ENCODE measurements at regions not wholly inside any gene's neighbourhood (a gene's known extent, or its start where the extent isn't known, plus 50 kb on each side); places are given as distances from the start of the nearest gene placed in this dataset.

- peaks cover 4% of the 10 kb centered on the region for H3K9me3 ChIP-seq (ENCODE audit: severe bottlenecking)
- no peaks in the 10 kb centered on the region for H3K36me3 ChIP-seq (ENCODE audit: low read depth)
- no peak for TF ChIP-seq CTCF (IDR thresholded peaks at IDR 0.05; ENCODE audit: poor library complexity, severe bottlenecking)
- H3K27ac ChIP-seq (ENCODE audit: poor library complexity, severe bottlenecking): peak overlapping the region; percentile 91
- ATAC-seq (ENCODE audit: low read depth): no peak
- peaks cover 39% of the 10 kb centered on the region for H3K4me1 ChIP-seq (ENCODE audit: insufficient read depth, poor library complexity, severe bottlenecking)
- no peak overlapping the region for H3K4me3 ChIP-seq (ENCODE audit: severe bottlenecking)
- H3K27me3 ChIP-seq (ENCODE audit: insufficient read depth, poor library complexity, severe bottlenecking): no peaks in the 10 kb centered on the region
- no peak for DNase-seq (ENCODE audit: low spot score)
Measured at GRCh38 chr18:2412281-2412680, 159.0 kb downstream of the METTL4 start.

GRCh38 chr18:2412996-2413751, 158.1 kb downstream of the METTL4 start:
- H3K36me3 ChIP-seq (ENCODE audit: low read depth): no peaks in the 10 kb centered on the region
- no peak for ATAC-seq (ENCODE audit: low read depth)
- DNase-seq (ENCODE audit: low spot score): no peak
- TF ChIP-seq CTCF (IDR thresholded peaks at IDR 0.05; ENCODE audit: poor library complexity, severe bottlenecking): no peak
- H3K27ac ChIP-seq (ENCODE audit: poor library complexity, severe bottlenecking): no peak overlapping the region
- no peak overlapping the region for H3K4me3 ChIP-seq (ENCODE audit: severe bottlenecking)
- H3K27me3 ChIP-seq (ENCODE audit: insufficient read depth, poor library complexity, severe bottlenecking): no peaks in the 10 kb centered on the region
- H3K4me1 ChIP-seq (ENCODE audit: insufficient read depth, poor library complexity, severe bottlenecking): peaks cover 45% of the 10 kb centered on the region
- peaks cover 4% of the 10 kb centered on the region for H3K9me3 ChIP-seq (ENCODE audit: severe bottlenecking)

GRCh38 chr18:2414235-2414634, 157.1 kb downstream of the METTL4 start:
- no peaks in the 10 kb centered on the region for H3K36me3 ChIP-seq (ENCODE audit: low read depth)
- no peak overlapping the region for H3K4me3 ChIP-seq (ENCODE audit: severe bottlenecking)
- no peaks in the 10 kb centered on the region for H3K27me3 ChIP-seq (ENCODE audit: insufficient read depth, poor library complexity, severe bottlenecking)
- peaks cover 45% of the 10 kb centered on the region for H3K4me1 ChIP-seq (ENCODE audit: insufficient read depth, poor library complexity, severe bottlenecking)
- DNase-seq (ENCODE audit: low spot score) (no peak), ATAC-seq (ENCODE audit: low read depth) (no peak)
- TF ChIP-seq CTCF (IDR thresholded peaks at IDR 0.05; ENCODE audit: poor library complexity, severe bottlenecking): no peak
- peaks cover 4% of the 10 kb centered on the region for H3K9me3 ChIP-seq (ENCODE audit: severe bottlenecking)
- no peak overlapping the region for H3K27ac ChIP-seq (ENCODE audit: poor library complexity, severe bottlenecking)

GRCh38 chr18:2415656-2416055, 155.6 kb downstream of the METTL4 start:
- Histone ChIP-seq H3K27me3 (ENCODE audit: insufficient read depth, poor library complexity, severe bottlenecking) (no peaks in the 10 kb centered on the region), H3K4me1 (ENCODE audit: insufficient read depth, poor library complexity, severe bottlenecking) (peaks cover 30% of the 10 kb centered on the region), H3K9me3 (ENCODE audit: severe bottlenecking) (no peaks in the 10 kb centered on the region), H3K36me3 (ENCODE audit: low read depth) (no peaks in the 10 kb centered on the region), H3K4me3 (ENCODE audit: severe bottlenecking) (no peak overlapping the region), H3K27ac (ENCODE audit: poor library complexity, severe bottlenecking) (no peak overlapping the region)
- DNase-seq (ENCODE audit: low spot score) (no peak), ATAC-seq (ENCODE audit: low read depth) (no peak)
- TF ChIP-seq CTCF (IDR thresholded peaks at IDR 0.05; ENCODE audit: poor library complexity, severe bottlenecking): no peak
